ENCODE measurements at regions not wholly inside any gene's neighbourhood (a gene's known extent, or its start where the extent isn't known, plus 50 kb on each side); places are given as distances from the start of the nearest gene placed in this dataset.

DNA sequence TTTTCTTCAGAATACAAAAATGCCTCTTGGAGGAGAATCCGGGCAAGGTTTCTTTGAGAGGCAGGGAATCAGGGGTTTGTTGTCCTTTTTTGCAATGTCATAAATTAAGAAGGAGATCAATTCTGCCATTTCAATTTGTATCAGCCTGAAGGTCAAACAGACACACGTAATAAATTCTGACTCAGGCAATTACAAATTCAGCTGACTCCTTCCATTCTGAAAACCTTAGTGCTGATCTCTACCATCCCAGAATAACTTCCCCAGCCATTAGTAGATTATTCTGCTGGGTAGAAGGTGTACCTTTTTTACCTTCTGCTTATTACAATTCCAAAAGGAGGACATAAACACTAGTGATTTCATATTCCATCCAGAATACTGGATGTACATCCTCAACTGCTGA, 516.6 kb downstream of the AGTPBP1 start:
- Histone ChIP-seq H3K9me3 (ENCODE audit: low read length) (no peaks in the 10 kb centered on the region), H3K4me3 (ENCODE audit: low read depth, low read length, poor library complexity, severe bottlenecking) (no peak overlapping the region), H3K79me2 (ENCODE audit: insufficient read depth, low read depth, low read length) (no peaks in the 10 kb centered on the region), H4K20me1 (ENCODE audit: insufficient read depth, low read length) (no peaks in the 10 kb centered on the region), H2AFZ (ENCODE audit: low read length) (no peak overlapping the region), H3K4me1 (ENCODE audit: insufficient read depth, low read length, poor library complexity, severe bottlenecking) (no peaks in the 10 kb centered on the region), H3K4me2 (ENCODE audit: low read length) (no peak overlapping the region), H3K36me3 (ENCODE audit: insufficient read depth, low read length) (no peaks in the 10 kb centered on the region), H3K27ac (ENCODE audit: low read depth, low read length, poor library complexity, severe bottlenecking) (no peak overlapping the region), H3K9me2 (ENCODE audit: insufficient read depth, low read length) (no peaks in the 10 kb centered on the region)
- intact Hi-C loops (cut with micrococcal nuclease; ENCODE audit: unreplicated experiment): no loop called here
- CTCF ChIA-PET (ENCODE audit: unreplicated experiment): no interaction called here
- no peak for DNase-seq (ENCODE audit: low spot score)
- no TSS peak for BruUV-seq (replicated peaks)
- POLR2A ChIA-PET: interaction anchor here (0.6 kb wide), 1 partner anchor 35 kb away, joined by 4 read pairs; no protein-coding TSS in a partner anchor
- TF ChIP-seq CTCF (conservative IDR thresholded peaks at IDR 0.05; ENCODE audit: low read length) (no peak), EZH2phosphoT487 (IDR thresholded peaks at IDR 0.05; ENCODE audit: borderline replicate concordance, low read depth, low read length) (no peak)

DNA sequence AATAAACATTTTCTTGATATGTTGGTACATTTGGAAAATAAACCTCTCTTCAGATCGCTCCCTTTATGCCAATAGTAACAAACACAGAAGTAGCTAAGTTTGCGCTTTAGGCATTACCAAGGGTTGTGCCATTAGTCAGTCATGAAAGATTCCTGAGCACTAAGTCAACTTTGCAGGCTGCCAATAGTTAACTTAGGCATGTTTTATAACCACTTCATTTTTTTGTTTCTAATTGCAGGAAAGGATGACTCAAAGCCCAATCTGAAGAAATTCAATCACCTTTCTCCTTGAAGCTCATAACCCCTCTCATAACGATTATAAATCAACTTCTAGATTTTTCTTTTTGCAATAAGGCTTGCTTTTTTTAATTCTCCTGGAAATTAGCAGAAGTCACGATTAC, 517.0 kb downstream of the AGTPBP1 start:
- ChIA-PET POLR2A (no interaction called here), CTCF (ENCODE audit: unreplicated experiment) (no interaction called here)
- H3K9me2 ChIP-seq (ENCODE audit: insufficient read depth, low read length): no peaks in the 10 kb centered on the region
- H4K20me1 ChIP-seq (ENCODE audit: insufficient read depth, low read length): no peaks in the 10 kb centered on the region
- TF ChIP-seq EZH2phosphoT487 (IDR thresholded peaks at IDR 0.05; ENCODE audit: borderline replicate concordance, low read depth, low read length): no peak
- no peak for TF ChIP-seq CTCF (conservative IDR thresholded peaks at IDR 0.05; ENCODE audit: low read length)
- intact Hi-C loops (cut with micrococcal nuclease; ENCODE audit: unreplicated experiment): no loop called here
- H3K27ac ChIP-seq (ENCODE audit: low read depth, low read length, poor library complexity, severe bottlenecking): no peak overlapping the region
- no peaks in the 10 kb centered on the region for H3K36me3 ChIP-seq (ENCODE audit: insufficient read depth, low read length)
- no TSS peak for BruUV-seq (replicated peaks)
- no peaks in the 10 kb centered on the region for H3K79me2 ChIP-seq (ENCODE audit: insufficient read depth, low read depth, low read length)
- no peak overlapping the region for H3K4me2 ChIP-seq (ENCODE audit: low read length)
- no peak overlapping the region for H3K4me3 ChIP-seq (ENCODE audit: low read depth, low read length, poor library complexity, severe bottlenecking)
- H3K9me3 ChIP-seq (ENCODE audit: low read length): no peaks in the 10 kb centered on the region
- H3K4me1 ChIP-seq (ENCODE audit: insufficient read depth, low read length, poor library complexity, severe bottlenecking): no peaks in the 10 kb centered on the region
- H2AFZ ChIP-seq (ENCODE audit: low read length): no peak overlapping the region
- no peak for DNase-seq (ENCODE audit: low spot score)

DNA sequence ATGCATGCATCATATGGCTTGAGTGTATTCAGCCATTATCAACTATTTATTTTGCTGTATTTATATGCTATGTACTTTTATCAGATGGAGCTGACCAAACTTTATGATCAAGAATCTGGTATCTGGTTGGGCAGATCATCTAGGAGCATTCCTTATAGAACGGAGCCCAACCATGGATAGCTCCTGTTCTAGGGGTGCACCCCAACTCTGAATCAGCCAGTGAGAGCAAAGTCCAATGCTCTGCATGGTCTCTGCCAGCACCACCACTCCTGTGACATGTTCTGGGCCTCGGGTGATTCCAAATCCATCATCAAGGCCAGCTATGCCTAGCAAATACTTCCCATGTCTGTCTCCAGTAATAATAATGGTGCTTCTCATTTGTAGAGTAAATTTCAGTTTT, 517.5 kb downstream of the AGTPBP1 start:
- Histone ChIP-seq H3K79me2 (ENCODE audit: insufficient read depth, low read depth, low read length) (no peaks in the 10 kb centered on the region), H2AFZ (ENCODE audit: low read length) (no peak overlapping the region), H3K4me1 (ENCODE audit: insufficient read depth, low read length, poor library complexity, severe bottlenecking) (no peaks in the 10 kb centered on the region), H3K27ac (ENCODE audit: low read depth, low read length, poor library complexity, severe bottlenecking) (no peak overlapping the region), H3K4me3 (ENCODE audit: low read depth, low read length, poor library complexity, severe bottlenecking) (no peak overlapping the region), H3K9me2 (ENCODE audit: insufficient read depth, low read length) (no peaks in the 10 kb centered on the region), H3K9me3 (ENCODE audit: low read length) (no peaks in the 10 kb centered on the region), H3K4me2 (ENCODE audit: low read length) (no peak overlapping the region), H4K20me1 (ENCODE audit: insufficient read depth, low read length) (no peaks in the 10 kb centered on the region), H3K36me3 (ENCODE audit: insufficient read depth, low read length) (no peaks in the 10 kb centered on the region)
- TF ChIP-seq CTCF (conservative IDR thresholded peaks at IDR 0.05; ENCODE audit: low read length): no peak
- TF ChIP-seq EZH2phosphoT487 (IDR thresholded peaks at IDR 0.05; ENCODE audit: borderline replicate concordance, low read depth, low read length): no peak
- BruUV-seq (replicated peaks): no TSS peak
- intact Hi-C loops (cut with micrococcal nuclease; ENCODE audit: unreplicated experiment): no loop called here
- ChIA-PET POLR2A (no interaction called here), CTCF (ENCODE audit: unreplicated experiment) (no interaction called here)
- DNase-seq (ENCODE audit: low spot score): no peak
